Testis (tissue), 2 donors: ENCODE measurements at regions not wholly inside any gene's neighbourhood (a gene's known extent, or its start where the extent isn't known, plus 50 kb on each side); places are given as distances from the start of the nearest gene placed in this dataset.

Experiments
- CTCF ChIP-seq, 3 experiments: fragments of 450-650 bp in 2 of 3; fragments of 200-600 bp in 1 of 3; sonication (generic) in 1 of 3; IDR thresholded peaks; one replicate each; pipeline ENCODE4 v1.5.1; 2016 to 2019; ENCODE audit warnings: antibody characterized with exemption in 3 of 3, mild to moderate bottlenecking in 2 of 3, moderate library complexity in 1 of 3
- POLR2A ChIP-seq: fragments of 450-650 bp; IDR thresholded peaks from one replicate; pipeline ENCODE4 v1.6.1; 2017; ENCODE audit warnings: antibody characterized with exemption, mild to moderate bottlenecking, moderate library complexity

- TF ChIP-seq CTCF (IDR thresholded peaks at IDR 0.05) (no peak), POLR2A (no peak)
Observed at GRCh38 chr17:15133143-15133542, 132.0 kb downstream of the PMP22 start.
